SK-MEL-5 (cell line): ENCODE measurements at regions not wholly inside any gene's neighbourhood (a gene's known extent, or its start where the extent isn't known, plus 50 kb on each side); places are given as distances from the start of the nearest gene placed in this dataset.
"Not testable (repeated sequence)": the region's sequence is repeated elsewhere in the genome, so short reads cannot be mapped to it uniquely, and the experiment has no call there.

Experiments
- DNase-seq: peaks from one replicate; pipeline ENCODE4 v3.0.0-alpha.2; 2016; ENCODE audit warnings: low read depth, low spot score
- in situ Hi-C: cut with HindIII; loops from 2 replicates; pipeline ENCODE4 v1.10.0; 2016; ENCODE audit warnings: low sequenced_read_pairs, high pct_unique_total_duplicates, low pct_unique_long_range_greater_than_20kb

- no peak for DNase-seq
- in situ Hi-C loops, result no loop called here
Measured at GRCh38 chr10:121248266-121248665, 350.0 kb downstream of the FGFR2 start.

- DNase-seq, result no peak
- in situ Hi-C loops, result no loop called here
Measured at GRCh38 chr10:121250995-121251764, 347.1 kb downstream of the FGFR2 start.

GRCh38 chr10:121252756-121253155, 345.5 kb downstream of the FGFR2 start:
- in situ Hi-C loops, result no loop called here
- DNase-seq, result no peak

GRCh38 chr10:121260377-121260776, 337.9 kb downstream of the FGFR2 start:
- peak; percentile 23 for DNase-seq
- in situ Hi-C loops, result no loop called here

GRCh38 chr10:121261665-121262064, 336.6 kb downstream of the FGFR2 start:
- DNase-seq, result no peak
- in situ Hi-C loops, result no loop called here

- in situ Hi-C loops, result no loop called here
- no peak for DNase-seq
Measured at GRCh38 chr10:121262774-121263430, 335.3 kb downstream of the FGFR2 start.

GRCh38 chr10:121263431-121263783, 334.8 kb downstream of the FGFR2 start:
- in situ Hi-C loops, result no loop called here

GRCh38 chr10:121265360-121266123, 332.7 kb downstream of the FGFR2 start:
- in situ Hi-C loops, result no loop called here
- DNase-seq, result no peak

More at GRCh38 chr10:121263431-121263783, 334.8 kb downstream of the FGFR2 start:
- no peak for DNase-seq

GRCh38 chr10:121266370-121266769, 331.9 kb downstream of the FGFR2 start:
- no peak for DNase-seq
- in situ Hi-C loops, result no loop called here

- peak; percentile 8 for DNase-seq
- in situ Hi-C loops, result no loop called here
Measured at GRCh38 chr10:121267236-121268003, 330.8 kb downstream of the FGFR2 start.

GRCh38 chr10:121268363-121268762, 329.9 kb downstream of the FGFR2 start:
- in situ Hi-C loops, result no loop called here
- no peak for DNase-seq

GRCh38 chr10:121268863-121269432, 329.3 kb downstream of the FGFR2 start:
- in situ Hi-C loops, result no loop called here

GRCh38 chr10:121270906-121271305, 327.3 kb downstream of the FGFR2 start:
- in situ Hi-C loops, result no loop called here
- DNase-seq, result no peak

More at GRCh38 chr10:121268863-121269432, 329.3 kb downstream of the FGFR2 start:
- no peak for DNase-seq

GRCh38 chr10:121276046-121276445, 322.2 kb downstream of the FGFR2 start:
- no peak for DNase-seq
- in situ Hi-C loops, result no loop called here

GRCh38 chr10:121276822-121277221, 321.4 kb downstream of the FGFR2 start:
- in situ Hi-C loops, result no loop called here
- DNase-seq, result no peak

- DNase-seq, in situ Hi-C loops: not testable (repeated sequence)
Measured at GRCh38 chr10:121278386-121278785, 319.9 kb downstream of the FGFR2 start.

- in situ Hi-C loops, result no loop called here
- DNase-seq, result no peak
Measured at GRCh38 chr10:121281576-121281975, 316.7 kb downstream of the FGFR2 start.
